H1 (cell line): ENCODE measurements at regions not wholly inside any gene's neighbourhood (a gene's known extent, or its start where the extent isn't known, plus 50 kb on each side); places are given as distances from the start of the nearest gene placed in this dataset.

Source experiments
- POLR2AphosphoS5 ChIP-seq: IDR thresholded peaks from 2 replicates; pipeline ENCODE4 v1.6.1; 2011; ENCODE audit warnings: low read depth, low read length
- TEAD4 ChIP-seq: IDR thresholded peaks from 2 replicates; pipeline ENCODE4 v1.6.1; 2012; ENCODE audit warnings: low read depth, low read length, inconsistent platforms, mixed read lengths

GRCh38 chr16:54862529-54862928, 68.1 kb upstream of the IRX5 start:
- no peak for TF ChIP-seq TEAD4
- no peak for TF ChIP-seq POLR2AphosphoS5
